Left renal pelvis (tissue), 4 donors: ENCODE measurements at regions not wholly inside any gene's neighbourhood (a gene's known extent, or its start where the extent isn't known, plus 50 kb on each side); places are given as distances from the start of the nearest gene placed in this dataset.
"Not testable (repeated sequence)": the region's sequence is repeated elsewhere in the genome, so short reads cannot be mapped to it uniquely, and the experiment has no call there.

ENCODE experiments used
- DNase-seq, 4 donors: peaks; one replicate each; pipeline ENCODE4 v3.0.0-alpha.2; 2013; ENCODE audit warnings: low read depth in 4 of 4, low spot score in 3 of 4

DNA sequence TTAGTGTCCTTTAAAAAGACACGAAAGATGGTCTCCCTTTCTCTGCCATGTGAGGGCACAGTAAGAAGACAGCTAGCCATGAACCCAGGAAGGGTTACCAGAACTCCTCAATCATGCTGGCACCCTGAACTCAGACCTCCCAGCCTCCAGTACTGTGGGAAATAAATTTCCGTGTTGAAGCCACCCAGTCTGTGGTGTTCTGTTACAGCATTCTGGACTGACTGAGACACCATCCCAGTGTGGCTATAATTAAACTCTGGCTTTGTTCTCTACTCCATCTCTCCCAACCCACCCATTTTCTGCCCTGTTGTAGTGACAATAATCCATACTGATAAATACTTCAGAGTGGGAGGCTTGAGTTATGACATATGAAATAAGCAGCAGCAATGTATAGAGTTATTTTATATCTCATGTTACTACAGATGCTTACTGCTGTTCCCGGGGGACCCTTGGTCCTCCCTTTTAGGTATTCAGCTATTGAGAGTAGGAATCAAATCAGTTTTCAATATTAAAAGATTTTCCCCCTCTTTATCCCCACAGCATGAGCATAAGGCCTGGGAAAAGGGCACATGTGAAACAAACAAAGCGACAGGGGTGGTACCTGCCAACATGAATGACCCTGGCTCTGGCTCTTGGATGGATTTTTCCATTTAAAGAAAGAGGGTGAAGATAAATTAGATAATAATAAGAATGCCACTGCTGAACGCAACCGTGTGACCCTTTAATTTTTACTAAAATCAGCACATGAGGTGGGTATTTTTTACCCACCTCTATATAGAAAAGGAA lies 224.3 kb upstream of the SLC35B3 start:
- no peak for DNase-seq

- no peak for DNase-seq
Observed at GRCh38 chr6:8658416-8658815, 223.1 kb upstream of the SLC35B3 start.

GRCh38 chr6:8657522-8657921 lies 222.2 kb upstream of the SLC35B3 start:
- no peak for DNase-seq

DNA sequence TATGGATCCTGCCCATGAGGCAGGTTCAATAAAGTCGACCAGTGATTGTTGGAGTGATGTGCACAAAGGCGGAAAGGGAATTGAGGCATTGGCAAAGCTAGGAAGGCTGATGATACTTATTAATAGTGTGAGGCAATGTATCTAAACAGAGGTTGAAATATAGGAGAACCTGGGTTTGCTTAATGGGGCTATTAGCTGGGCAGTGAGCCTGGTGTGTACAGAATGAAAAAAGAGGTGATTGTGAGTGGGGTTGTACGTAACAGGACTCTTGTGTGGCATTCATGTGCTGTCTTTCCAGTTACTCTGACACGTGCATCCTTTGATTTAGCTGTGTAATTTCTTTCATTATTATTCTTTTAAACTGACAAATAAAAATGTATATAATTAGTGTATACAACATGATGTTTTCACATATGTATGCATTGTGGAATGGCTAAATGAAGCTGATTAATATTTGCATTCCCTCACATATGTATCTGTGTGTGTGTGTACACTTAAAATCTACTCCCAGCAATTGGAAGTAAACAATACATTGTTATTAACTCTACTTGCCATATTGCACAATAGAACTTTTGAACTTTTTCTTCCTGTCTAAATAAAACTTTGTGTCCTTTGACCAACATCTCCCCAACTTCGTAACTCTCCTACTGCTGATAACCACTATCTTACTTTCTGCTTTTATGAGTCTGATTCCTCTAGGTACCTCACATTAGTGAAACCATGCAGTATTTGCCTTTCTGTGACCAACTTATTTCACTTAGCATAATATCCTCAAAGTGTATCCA lies 220.5 kb upstream of the SLC35B3 start:
- DNase-seq = no peak

GRCh38 chr6:8652710-8653109 lies 217.4 kb upstream of the SLC35B3 start:
- no peak for DNase-seq

- no peak for DNase-seq
Observed at GRCh38 chr6:8651998-8652397, 216.7 kb upstream of the SLC35B3 start.

DNA sequence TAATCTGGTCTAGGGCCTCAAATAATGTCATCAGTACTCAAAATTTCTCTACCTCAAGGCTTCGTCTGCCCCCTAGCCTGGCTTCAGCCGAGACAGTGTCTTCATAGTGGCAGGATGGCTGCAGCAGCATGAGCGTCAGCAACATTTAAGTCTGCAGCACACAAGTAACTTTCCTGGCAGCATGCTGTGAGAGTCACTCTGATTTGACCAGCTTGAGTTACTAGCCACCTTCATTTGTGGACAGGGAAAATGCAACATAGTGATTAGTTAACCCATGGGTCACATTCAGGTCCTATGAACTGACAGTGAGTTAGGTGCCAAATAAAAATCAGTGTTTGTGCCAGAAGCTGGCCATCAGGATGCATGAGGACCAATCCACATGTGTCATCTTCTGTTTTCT lies 209.9 kb upstream of the SLC35B3 start:
- no peak for DNase-seq

DNA sequence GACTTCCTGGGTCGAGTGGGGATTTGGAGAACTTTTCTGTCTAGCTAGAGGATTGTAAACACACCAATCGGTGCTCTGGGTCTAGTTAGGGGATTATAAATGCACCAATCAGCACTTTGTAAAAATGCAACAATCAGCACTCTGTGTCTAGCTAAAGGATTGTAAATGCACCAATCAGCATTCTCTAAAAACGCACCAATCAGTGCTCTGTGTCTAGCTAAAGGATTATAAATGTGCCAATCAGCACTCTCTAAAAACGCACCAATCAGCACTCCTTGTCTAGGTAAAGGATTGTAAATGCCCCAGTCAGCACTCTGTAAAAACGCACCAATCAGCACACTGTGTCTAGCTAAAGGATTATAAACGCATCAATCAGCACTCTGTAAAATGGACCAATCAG lies 209.0 kb upstream of the SLC35B3 start:
- no peak for DNase-seq

- no peak for DNase-seq
Observed at GRCh38 chr6:8642854-8643253, 207.5 kb upstream of the SLC35B3 start.

GRCh38 chr6:8642131-8642530 lies 206.8 kb upstream of the SLC35B3 start:
- no peak for DNase-seq

DNA sequence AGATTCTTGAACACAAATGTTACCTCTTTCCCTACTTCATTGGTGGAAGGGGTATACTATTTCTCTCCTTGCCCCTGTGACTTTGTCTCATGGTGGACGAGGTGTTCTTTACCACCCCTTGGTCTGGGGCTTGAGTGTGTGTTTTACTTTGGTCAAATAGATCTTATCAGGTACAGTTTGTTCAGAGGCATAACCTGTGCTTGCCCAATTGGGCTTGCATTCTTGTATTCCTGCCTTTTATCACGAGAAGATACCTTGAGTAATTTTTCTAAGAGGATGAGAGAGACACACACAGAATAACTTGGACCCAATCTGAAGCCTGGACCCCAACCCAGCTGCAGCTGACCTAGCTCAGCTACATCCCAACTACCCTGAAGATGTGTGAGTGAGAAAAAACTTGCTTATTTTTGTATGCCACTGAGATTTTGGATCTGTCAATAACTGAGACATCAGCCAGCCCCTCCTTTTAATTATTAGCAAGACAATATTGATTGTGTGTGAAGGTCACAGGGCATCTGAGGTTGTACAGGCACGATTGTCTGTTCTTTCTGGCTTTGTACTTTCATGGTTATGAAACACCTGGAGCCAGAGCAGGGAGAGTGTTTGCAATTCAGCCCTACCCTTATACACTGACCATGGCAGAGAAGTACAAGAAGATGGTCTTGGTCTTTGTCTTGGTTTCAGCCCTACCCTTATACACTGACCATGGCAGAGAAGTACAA lies 204.7 kb upstream of the SLC35B3 start:
- no peak for DNase-seq

DNA sequence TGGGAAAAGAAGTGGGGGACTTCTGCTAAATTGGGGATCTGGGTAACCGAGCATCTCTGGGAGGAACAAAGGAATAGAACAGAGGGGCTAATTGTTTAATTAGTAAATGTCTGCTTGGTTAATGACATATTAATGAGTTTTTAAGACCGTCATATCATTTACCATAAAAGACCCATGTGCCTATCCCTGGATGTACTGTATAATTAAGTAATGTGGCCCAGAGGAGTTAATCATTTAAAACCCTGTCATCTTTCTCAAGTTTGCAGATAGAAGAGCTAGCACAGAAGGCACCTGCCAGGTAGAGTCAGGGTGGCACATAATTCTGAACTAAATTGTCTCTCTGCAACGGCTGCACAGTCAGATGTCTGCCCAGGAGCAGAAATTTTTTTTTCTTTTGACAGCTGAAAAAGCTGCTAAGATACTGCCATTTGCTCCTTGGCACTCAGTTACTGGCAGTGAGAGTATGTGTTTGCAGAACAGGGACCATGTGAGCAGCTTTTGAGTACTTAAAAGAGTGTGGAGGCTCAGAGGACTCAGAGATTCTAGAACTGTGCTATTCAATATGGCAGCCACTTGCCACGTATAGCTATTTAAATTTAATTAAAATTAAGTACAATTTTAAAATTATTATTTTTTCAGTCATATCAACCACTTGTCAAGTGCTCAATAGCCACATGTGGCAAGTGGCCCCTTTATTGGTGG lies 202.7 kb upstream of the SLC35B3 start:
- DNase-seq = no peak

DNA sequence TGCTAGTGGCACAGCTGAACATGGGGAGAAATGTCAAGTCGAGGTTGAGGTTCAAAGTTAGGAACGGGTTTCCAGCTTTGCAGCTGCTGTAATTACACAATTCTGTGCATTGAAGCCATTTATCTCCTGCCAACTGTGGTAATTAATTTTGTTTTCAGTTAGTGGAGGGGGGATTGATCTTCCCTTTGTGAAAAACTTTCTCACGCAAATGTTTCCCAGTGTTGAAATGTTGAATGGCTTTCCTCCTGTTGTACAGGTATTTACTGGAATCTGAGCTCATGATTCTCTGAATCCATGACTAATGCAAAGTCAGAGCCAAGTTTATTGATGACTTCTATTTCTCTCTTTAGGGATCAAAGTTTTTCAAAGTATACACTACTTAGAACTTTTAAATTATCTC lies 198.4 kb upstream of the SLC35B3 start:
- DNase-seq = no peak

DNA sequence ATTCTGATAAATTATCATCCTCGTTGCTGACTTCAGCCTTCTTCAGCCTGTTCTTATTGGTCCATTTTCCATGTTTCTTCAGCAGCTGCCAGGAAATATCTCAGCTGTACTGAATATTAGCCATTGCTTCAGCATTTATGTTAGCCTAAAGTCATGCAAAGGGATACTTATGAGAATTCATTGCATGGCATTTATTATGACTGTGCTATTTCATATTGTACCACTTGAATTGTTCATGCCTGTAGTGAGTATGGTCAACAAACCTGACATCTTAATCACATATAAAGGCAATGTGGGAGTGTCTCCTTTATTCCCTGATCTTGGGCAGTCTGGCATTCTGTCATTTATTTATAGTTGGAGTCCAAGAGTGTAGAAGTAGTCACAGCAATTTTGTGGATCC lies 193.4 kb upstream of the SLC35B3 start:
- DNase-seq = no peak

DNA sequence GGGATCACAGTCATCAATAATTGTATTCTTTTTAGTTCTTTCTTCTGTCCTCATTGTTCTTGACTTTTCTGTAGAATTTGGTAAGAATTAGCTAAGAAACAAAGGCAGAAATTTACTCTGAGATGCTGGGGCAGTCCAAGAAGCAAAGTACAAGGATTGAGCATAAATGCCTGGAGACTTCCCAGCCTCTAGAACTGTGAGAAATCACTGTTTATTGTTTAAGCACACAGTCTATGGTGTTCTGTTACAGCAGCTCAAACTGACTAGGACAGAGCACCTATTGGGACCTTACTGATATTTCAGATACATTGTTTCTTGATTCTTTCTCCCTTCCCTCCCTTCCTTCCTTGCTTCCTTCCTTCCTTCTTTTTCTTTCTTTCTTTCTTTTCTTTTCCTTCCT lies 192.7 kb upstream of the SLC35B3 start:
- DNase-seq = no peak

DNA sequence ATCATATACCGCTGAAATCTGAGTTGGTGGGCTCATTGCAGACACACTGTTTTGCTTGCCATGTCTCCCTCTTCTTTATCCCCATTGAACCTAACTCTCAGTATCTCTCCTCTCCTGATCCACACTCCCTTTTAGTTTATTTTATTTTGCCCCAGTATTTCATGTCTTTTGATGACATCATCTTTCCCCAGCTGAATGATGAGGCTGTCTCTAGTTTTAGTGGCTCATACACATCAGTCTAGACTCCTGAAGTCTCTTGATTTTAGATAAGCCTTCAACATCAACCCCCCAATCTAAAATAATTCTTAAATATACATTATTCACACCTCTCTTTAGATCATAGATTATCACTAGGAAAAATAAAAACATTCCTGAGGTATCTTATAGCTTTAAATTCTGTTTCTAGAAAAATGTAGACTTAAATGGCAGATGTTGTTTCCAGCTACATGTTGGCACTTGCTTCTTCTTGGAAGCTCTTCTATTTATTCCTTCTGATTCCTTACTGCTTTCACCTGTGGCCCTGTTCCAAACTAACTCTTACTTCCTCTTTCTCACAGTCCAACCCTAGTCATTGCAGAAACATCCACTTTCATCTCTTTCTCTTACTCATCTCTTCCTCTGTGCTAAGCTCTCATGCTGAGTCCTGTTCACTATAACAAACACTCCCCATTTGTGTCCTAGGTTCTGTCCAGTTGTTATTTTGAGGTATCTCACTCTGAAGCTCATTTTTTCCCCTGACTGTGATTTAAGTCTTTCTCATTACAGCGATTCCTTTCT lies 191.9 kb upstream of the SLC35B3 start:
- no peak for DNase-seq

- no peak for DNase-seq
Observed at GRCh38 chr6:8624665-8625064, 189.3 kb upstream of the SLC35B3 start.

- DNase-seq = no peak
Observed at GRCh38 chr6:8623441-8623840, 188.1 kb upstream of the SLC35B3 start.

DNA sequence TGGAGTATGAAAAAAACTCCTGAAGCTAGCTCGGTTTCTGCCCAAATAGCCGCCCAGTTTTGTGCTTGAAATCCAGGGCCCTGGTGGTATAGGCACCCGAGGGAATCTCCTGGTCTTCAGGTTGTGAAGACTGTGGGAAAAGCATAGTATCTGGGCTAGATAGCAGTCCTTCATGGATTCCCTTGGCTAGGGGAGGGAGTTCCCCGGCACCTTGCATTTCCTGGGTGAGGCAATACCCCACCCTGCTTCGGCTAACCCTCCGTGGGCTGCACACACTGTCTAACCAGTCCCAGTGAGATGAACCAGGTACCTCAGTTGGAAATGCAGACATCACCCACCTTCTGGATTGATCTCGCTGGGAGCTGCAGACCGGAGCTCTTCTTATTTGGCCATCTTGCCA lies 184.5 kb upstream of the SLC35B3 start:
- no peak for DNase-seq

DNA sequence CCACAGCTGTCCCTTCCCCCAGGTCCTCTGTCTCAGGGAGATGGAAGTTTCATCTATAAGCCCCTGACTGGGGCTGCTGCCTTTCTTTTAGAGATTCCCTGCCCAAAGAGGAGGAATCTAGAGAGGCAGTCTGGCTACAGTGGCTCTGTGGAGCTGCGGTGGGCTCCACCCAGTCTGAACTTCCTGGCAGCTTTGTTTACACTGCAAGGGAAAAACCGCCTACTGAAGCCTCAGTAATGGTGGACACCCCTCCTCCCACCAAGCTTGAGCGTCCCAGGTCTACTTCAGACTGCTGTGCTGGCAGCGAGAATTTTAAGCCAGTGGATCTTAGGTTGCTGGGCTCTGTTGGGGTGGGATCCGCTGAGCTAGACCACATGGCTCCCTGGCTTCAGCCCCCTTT lies 184.1 kb upstream of the SLC35B3 start:
- DNase-seq = not testable (repeated sequence)
